ENCODE measurements at regions not wholly inside any gene's neighbourhood (a gene's known extent, or its start where the extent isn't known, plus 50 kb on each side); places are given as distances from the start of the nearest gene placed in this dataset.

GRCh38 chr6:134117409-134117808 is 65.0 kb upstream of the SLC2A12 start:
- DNase-seq (no peak), ATAC-seq (no peak)
- no peak overlapping the region for H3K27ac ChIP-seq
- H3K4me3 ChIP-seq = no peak overlapping the region
- no peaks in the 10 kb centered on the region for H3K9me3 ChIP-seq
- 57 to 68% methylated on average over 6 of the region's 6 CpGs for WGBS, 2 donors
- intact Hi-C loops (cut with DNase I) = no loop called here
- no peaks in the 10 kb centered on the region for H3K36me3 ChIP-seq (replicated peaks in 1 of 2; ENCODE audit: insufficient read depth in 1 of 2, low read depth in 2 of 2)
- TF ChIP-seq POLR2A (IDR thresholded peaks at IDR 0.05) = no peak
- TF ChIP-seq CTCF (IDR thresholded peaks at IDR 0.05) = no peak
- no peaks in the 10 kb centered on the region for H3K4me1 ChIP-seq
- no peaks in the 10 kb centered on the region for H3K27me3 ChIP-seq

- Histone ChIP-seq H3K36me3 (replicated peaks in 1 of 2; ENCODE audit: insufficient read depth in 1 of 2, low read depth in 2 of 2) (no peaks in the 10 kb centered on the region), H3K4me1 (no peaks in the 10 kb centered on the region), H3K27me3 (no peaks in the 10 kb centered on the region), H3K27ac (no peak overlapping the region), H3K9me3 (no peaks in the 10 kb centered on the region), H3K4me3 (no peak overlapping the region)
- TF ChIP-seq POLR2A (IDR thresholded peaks at IDR 0.05) (no peak), CTCF (IDR thresholded peaks at IDR 0.05) (no peak)
- ATAC-seq (no peak), DNase-seq (no peak)
- WGBS, 2 donors = 65 to 71% methylated on average over 7 of the region's 7 CpGs
- intact Hi-C loops (cut with DNase I) = no loop called here
Measured at GRCh38 chr6:134115715-134116074, 63.3 kb upstream of the SLC2A12 start.

- WGBS, 2 donors = 49 to 64% methylated on average over 31 to 47 of the region's 47 CpGs
- Histone ChIP-seq H3K27ac (no peak overlapping the region), H3K4me3 (no peak overlapping the region), H3K27me3 (no peaks in the 10 kb centered on the region), H3K9me3 (no peaks in the 10 kb centered on the region), H3K36me3 (replicated peaks in 1 of 2; ENCODE audit: insufficient read depth in 1 of 2, low read depth in 2 of 2) (no peaks in the 10 kb centered on the region), H3K4me1 (no peaks in the 10 kb centered on the region)
- no peak for DNase-seq
- intact Hi-C loops (cut with DNase I) = no loop called here
- no peak for ATAC-seq
- no peak for TF ChIP-seq CTCF (IDR thresholded peaks at IDR 0.05)
- TF ChIP-seq POLR2A (IDR thresholded peaks at IDR 0.05) = no peak
Measured at GRCh38 chr6:134114918-134115714, 62.7 kb upstream of the SLC2A12 start.

GRCh38 chr6:134114489-134114888 is 62.1 kb upstream of the SLC2A12 start:
- no peak for TF ChIP-seq CTCF (IDR thresholded peaks at IDR 0.05)
- TF ChIP-seq POLR2A (IDR thresholded peaks at IDR 0.05) = no peak
- Histone ChIP-seq H3K4me3 (no peak overlapping the region), H3K4me1 (no peaks in the 10 kb centered on the region), H3K27ac (no peak overlapping the region), H3K9me3 (no peaks in the 10 kb centered on the region), H3K27me3 (no peaks in the 10 kb centered on the region), H3K36me3 (replicated peaks in 1 of 2; ENCODE audit: insufficient read depth in 1 of 2, low read depth in 2 of 2) (no peaks in the 10 kb centered on the region)
- no peak for DNase-seq
- 53 to 71% methylated on average over 3 of the region's 3 CpGs for WGBS, 2 donors
- intact Hi-C loops (cut with DNase I) = no loop called here
- no peak for ATAC-seq

GRCh38 chr6:134111726-134112125 is 59.3 kb upstream of the SLC2A12 start:
- Histone ChIP-seq H3K9me3 (no peaks in the 10 kb centered on the region), H3K36me3 (replicated peaks in 1 of 2; ENCODE audit: insufficient read depth in 1 of 2, low read depth in 2 of 2) (no peaks in the 10 kb centered on the region), H3K27me3 (no peaks in the 10 kb centered on the region), H3K4me3 (no peak overlapping the region), H3K27ac (no peak overlapping the region), H3K4me1 (no peaks in the 10 kb centered on the region)
- TF ChIP-seq CTCF (IDR thresholded peaks at IDR 0.05) (no peak), POLR2A (IDR thresholded peaks at IDR 0.05) (no peak)
- ATAC-seq (no peak), DNase-seq (no peak)
- 84 to 90% methylated on average over 5 of the region's 5 CpGs for WGBS, 2 donors
- intact Hi-C loops (cut with DNase I) = no loop called here

Data from body of pancreas (tissue), 4 donors.